ENCODE measurements at regions not wholly inside any gene's neighbourhood (a gene's known extent, or its start where the extent isn't known, plus 50 kb on each side); places are given as distances from the start of the nearest gene placed in this dataset.

DNA sequence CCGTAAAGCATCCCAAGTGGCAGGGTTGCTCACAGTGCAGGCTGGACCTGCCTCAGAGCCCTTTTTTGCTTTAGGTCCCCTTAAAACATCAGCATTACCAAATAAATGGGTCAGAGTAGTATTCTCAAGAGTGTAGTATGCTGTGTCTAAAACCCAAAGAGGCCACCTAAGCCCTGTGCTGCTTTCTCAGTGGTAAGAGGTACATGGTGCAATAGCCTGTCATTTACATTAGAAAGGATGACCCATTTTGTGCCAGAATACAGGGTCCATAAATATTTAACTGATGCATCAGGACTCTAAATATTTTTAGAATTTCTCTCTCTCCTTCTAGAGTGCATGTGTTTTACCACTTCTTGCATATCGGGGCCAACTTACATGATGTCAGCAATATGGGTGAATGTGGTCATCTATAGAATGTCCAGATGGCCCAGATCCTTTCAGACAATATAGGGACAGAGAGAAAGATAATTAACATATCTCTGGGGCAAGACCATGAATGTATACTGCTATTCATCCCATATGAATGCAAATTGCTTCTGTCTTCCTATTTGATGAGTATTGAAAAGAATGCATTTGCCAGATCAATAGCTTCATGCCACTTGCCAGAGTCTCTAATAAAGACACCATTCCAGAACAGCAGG, 329.2 kb downstream of the PMP22 start:
- H3K27ac ChIP-seq (ENCODE audit: low read length), result no peak overlapping the region
- H3K4me1 ChIP-seq (ENCODE audit: control insufficient read depth, insufficient read depth, low read length), result no peaks in the 10 kb centered on the region
- DNase-seq (ENCODE audit: low read depth, low spot score), result no peak
- no peaks in the 10 kb centered on the region for H3K36me3 ChIP-seq (ENCODE audit: control insufficient read depth, insufficient read depth, low read length)
- H3K27me3 ChIP-seq (ENCODE audit: control insufficient read depth, insufficient read depth, low read length), result no peaks in the 10 kb centered on the region
- H3K4me3 ChIP-seq (ENCODE audit: low read length), result no peak overlapping the region
- no CpG with 5 or more reads among the region's 2 CpGs for WGBS (ENCODE audit: insufficient coverage, insufficient read length)
- no peaks in the 10 kb centered on the region for H3K9me3 ChIP-seq (ENCODE audit: control insufficient read depth, insufficient read depth, low read length)

DNA sequence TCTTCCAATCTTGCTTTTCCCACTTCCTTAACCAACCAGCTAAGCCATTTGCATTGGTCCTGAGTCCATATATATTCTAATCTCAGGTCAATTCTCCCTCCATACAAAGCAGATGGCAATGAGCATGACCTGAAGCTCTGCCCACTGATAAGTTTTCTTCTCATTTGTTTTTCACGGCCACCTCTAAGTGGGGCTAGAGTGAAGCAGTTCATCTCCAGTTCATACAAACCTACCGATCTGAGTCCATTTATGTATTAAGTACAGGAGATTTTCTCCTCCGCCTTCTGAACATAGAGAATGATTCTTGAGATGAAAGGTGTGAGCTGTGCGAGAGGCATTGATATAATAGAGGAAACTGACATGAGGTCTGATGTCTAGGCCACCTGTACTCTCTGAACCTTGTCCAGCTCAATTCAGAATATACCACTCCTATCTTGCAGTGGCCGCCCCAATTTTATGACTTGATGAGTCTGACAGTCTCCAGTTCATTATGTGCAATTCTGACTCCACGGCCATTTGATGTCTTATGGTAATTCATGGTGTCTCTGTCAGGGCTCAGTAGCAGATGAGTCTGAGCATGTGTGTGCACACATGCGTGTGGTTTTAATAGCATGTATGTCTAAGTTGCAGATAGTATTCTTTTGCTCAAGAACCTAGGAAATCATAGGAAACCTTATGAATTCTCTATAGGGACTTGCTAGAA, 329.8 kb downstream of the PMP22 start:
- Histone ChIP-seq H3K9me3 (ENCODE audit: control insufficient read depth, insufficient read depth, low read length) (no peaks in the 10 kb centered on the region), H3K36me3 (ENCODE audit: control insufficient read depth, insufficient read depth, low read length) (no peaks in the 10 kb centered on the region), H3K4me1 (ENCODE audit: control insufficient read depth, insufficient read depth, low read length) (no peaks in the 10 kb centered on the region), H3K27me3 (ENCODE audit: control insufficient read depth, insufficient read depth, low read length) (no peaks in the 10 kb centered on the region), H3K27ac (ENCODE audit: low read length) (no peak overlapping the region), H3K4me3 (ENCODE audit: low read length) (no peak overlapping the region)
- DNase-seq (ENCODE audit: low read depth, low spot score), result no peak
- no CpG with 5 or more reads among the region's 7 CpGs for WGBS (ENCODE audit: insufficient coverage, insufficient read length)

DNA sequence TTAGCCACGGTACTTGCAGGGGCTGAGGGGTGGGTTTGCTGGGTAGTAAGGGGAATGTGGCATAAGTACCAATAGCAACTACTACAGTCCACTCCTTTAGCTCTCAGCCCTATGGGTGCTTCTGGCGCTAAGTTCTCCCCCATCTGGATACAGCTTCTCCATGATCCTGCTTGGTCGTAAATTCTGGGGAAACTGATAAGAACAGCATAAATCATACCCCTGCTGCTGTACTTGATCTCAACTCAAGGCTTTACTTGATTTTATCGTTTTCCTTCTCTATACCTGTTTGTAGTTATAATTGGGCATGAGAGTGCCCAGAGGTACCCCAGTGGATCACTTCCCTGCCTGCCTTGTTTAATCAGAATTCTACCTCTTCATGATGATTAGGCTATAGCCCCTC, 331.4 kb downstream of the PMP22 start:
- Histone ChIP-seq H3K4me1 (ENCODE audit: control insufficient read depth, insufficient read depth, low read length) (no peaks in the 10 kb centered on the region), H3K9me3 (ENCODE audit: control insufficient read depth, insufficient read depth, low read length) (no peaks in the 10 kb centered on the region), H3K36me3 (ENCODE audit: control insufficient read depth, insufficient read depth, low read length) (no peaks in the 10 kb centered on the region), H3K27ac (ENCODE audit: low read length) (no peak overlapping the region), H3K27me3 (ENCODE audit: control insufficient read depth, insufficient read depth, low read length) (no peaks in the 10 kb centered on the region), H3K4me3 (ENCODE audit: low read length) (no peak overlapping the region)
- no CpG with 5 or more reads among the region's 4 CpGs for WGBS (ENCODE audit: insufficient coverage, insufficient read length)
- DNase-seq (ENCODE audit: low read depth, low spot score), result no peak

DNA sequence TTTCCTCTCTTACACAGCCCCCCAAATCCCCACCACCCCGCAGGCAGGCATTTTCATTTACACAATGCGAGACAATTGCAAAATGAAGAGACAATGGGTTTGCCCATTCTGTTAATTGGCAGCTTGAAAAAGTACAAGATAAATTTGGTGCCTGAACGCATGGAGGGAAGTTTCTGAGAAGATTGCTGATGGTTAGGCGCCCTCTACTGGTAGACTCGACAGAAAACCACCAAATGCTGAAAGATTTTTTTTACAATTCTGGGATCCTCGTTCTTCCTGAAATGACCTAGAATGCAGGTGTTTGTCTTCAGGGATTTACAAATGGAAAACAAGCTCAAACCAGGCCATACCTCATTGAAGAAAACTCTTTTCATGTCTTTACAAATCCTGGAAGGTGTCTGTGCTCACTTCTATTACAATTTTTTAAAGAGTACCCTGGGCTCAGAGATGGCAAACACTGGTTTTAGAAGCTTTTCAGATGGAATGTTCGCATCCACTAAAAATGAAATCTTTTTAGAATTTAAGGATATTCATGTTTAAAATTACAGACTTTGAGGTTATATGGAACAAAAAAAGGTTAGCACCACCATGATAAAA, 338.5 kb downstream of the PMP22 start:
- H3K27me3 ChIP-seq (ENCODE audit: control insufficient read depth, insufficient read depth, low read length), result no peaks in the 10 kb centered on the region
- H3K4me3 ChIP-seq (ENCODE audit: low read length), result no peak overlapping the region
- WGBS (ENCODE audit: insufficient coverage, insufficient read length), result no CpG with 5 or more reads among the region's 7 CpGs
- no peaks in the 10 kb centered on the region for H3K36me3 ChIP-seq (ENCODE audit: control insufficient read depth, insufficient read depth, low read length)
- no peaks in the 10 kb centered on the region for H3K4me1 ChIP-seq (ENCODE audit: control insufficient read depth, insufficient read depth, low read length)
- no peaks in the 10 kb centered on the region for H3K9me3 ChIP-seq (ENCODE audit: control insufficient read depth, insufficient read depth, low read length)
- peak; percentile 52 for DNase-seq (ENCODE audit: low read depth, low spot score)
- H3K27ac ChIP-seq (ENCODE audit: low read length), result no peak overlapping the region

DNA sequence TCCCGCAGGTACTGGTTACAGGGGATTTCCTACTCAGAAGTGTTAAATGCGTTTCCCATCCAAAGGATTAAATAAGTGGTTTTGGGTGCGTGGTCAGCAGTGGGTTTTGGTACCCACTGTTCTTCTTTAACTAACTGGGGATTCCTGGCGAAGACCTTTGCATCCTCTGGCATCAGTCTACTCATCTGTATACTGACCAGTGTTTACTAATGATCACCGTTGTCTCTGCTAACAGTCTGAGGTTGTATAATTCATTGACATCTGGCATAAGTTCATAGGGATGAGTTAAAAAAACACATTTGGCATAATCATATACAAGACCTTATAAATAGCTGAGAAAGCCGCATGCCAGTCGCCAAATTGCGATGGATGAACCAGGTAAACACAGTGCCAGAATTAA, 339.1 kb downstream of the PMP22 start:
- no peak overlapping the region for H3K27ac ChIP-seq (ENCODE audit: low read length)
- no peaks in the 10 kb centered on the region for H3K9me3 ChIP-seq (ENCODE audit: control insufficient read depth, insufficient read depth, low read length)
- H3K27me3 ChIP-seq (ENCODE audit: control insufficient read depth, insufficient read depth, low read length), result no peaks in the 10 kb centered on the region
- no CpG with 5 or more reads among the region's 8 CpGs for WGBS (ENCODE audit: insufficient coverage, insufficient read length)
- no peak overlapping the region for H3K4me3 ChIP-seq (ENCODE audit: low read length)
- no peaks in the 10 kb centered on the region for H3K4me1 ChIP-seq (ENCODE audit: control insufficient read depth, insufficient read depth, low read length)
- H3K36me3 ChIP-seq (ENCODE audit: control insufficient read depth, insufficient read depth, low read length), result no peaks in the 10 kb centered on the region
- DNase-seq (ENCODE audit: low read depth, low spot score), result no peak

DNA sequence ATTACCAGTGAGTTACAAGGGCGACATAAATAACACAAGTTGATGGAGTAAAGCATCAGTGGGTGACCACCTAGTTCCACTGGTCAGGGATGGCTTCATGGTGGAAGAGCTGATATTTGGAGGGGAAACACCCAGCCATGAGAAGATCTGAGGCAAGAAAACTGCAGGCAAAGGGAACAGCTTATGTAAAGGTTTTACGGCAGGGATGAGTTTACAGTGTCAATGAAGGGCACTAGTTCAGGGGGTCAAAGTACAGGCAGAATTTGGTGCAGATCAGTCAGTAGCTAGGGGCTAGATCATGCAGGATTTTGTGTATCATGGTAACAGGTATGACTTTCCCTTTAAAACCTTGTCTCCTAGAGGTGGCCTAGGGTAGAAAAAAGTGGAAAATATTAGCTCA, 339.6 kb downstream of the PMP22 start:
- Histone ChIP-seq H3K27me3 (ENCODE audit: control insufficient read depth, insufficient read depth, low read length) (no peaks in the 10 kb centered on the region), H3K9me3 (ENCODE audit: control insufficient read depth, insufficient read depth, low read length) (no peaks in the 10 kb centered on the region), H3K4me1 (ENCODE audit: control insufficient read depth, insufficient read depth, low read length) (no peaks in the 10 kb centered on the region), H3K36me3 (ENCODE audit: control insufficient read depth, insufficient read depth, low read length) (no peaks in the 10 kb centered on the region), H3K27ac (ENCODE audit: low read length) (no peak overlapping the region), H3K4me3 (ENCODE audit: low read length) (no peak overlapping the region)
- no peak for DNase-seq (ENCODE audit: low read depth, low spot score)
- WGBS (ENCODE audit: insufficient coverage, insufficient read length), result no CpG with 5 or more reads among the region's 2 CpGs

DNA sequence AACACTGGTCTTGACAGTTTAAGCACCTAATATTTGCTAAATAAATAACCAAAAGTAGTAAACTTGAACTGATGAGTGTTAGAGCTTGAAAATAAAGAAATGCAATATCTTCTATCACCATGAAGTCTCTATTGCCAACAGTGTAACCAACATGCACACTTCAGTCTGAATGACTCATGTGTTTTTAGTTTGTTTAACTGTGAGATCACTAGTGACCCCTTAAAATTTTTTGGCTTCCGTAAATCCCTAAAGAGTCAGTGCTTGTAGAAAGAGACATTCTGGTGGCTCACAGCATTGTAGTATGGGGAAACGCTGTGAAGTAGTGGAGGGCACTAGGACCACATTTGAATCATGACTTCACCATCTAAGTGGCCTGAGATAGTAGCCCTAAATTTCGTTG, 341.1 kb downstream of the PMP22 start:
- Histone ChIP-seq H3K27ac (ENCODE audit: low read length) (no peak overlapping the region), H3K9me3 (ENCODE audit: control insufficient read depth, insufficient read depth, low read length) (no peaks in the 10 kb centered on the region), H3K4me3 (ENCODE audit: low read length) (no peak overlapping the region), H3K27me3 (ENCODE audit: control insufficient read depth, insufficient read depth, low read length) (no peaks in the 10 kb centered on the region), H3K36me3 (ENCODE audit: control insufficient read depth, insufficient read depth, low read length) (no peaks in the 10 kb centered on the region), H3K4me1 (ENCODE audit: control insufficient read depth, insufficient read depth, low read length) (peaks cover 2% of the 10 kb centered on the region; the same call in 1 of the 2 replicates)
- no CpG with 5 or more reads among the region's 3 CpGs for WGBS (ENCODE audit: insufficient coverage, insufficient read length)
- DNase-seq (ENCODE audit: low read depth, low spot score), result no peak

DNA sequence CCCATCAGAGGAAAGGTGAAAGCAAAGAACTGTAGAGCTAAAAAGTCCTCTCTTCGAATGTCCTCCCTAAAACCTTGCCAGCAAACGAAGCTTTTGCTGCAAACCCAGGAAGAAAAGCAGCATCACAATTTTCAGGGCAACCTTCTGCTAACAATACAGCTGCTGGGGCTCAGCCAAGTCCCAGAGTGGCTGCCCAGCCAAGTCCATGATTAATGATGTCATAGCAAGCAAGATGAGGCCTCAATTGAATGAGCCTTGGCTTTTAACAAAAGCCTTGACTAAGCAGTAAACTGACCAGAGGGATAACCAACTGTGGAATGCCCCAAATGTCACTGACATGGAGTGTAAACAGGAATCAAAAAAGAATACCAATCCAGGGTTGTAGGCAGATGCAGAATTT, 342.7 kb downstream of the PMP22 start:
- Histone ChIP-seq H3K9me3 (ENCODE audit: control insufficient read depth, insufficient read depth, low read length) (no peaks in the 10 kb centered on the region), H3K27me3 (ENCODE audit: control insufficient read depth, insufficient read depth, low read length) (no peaks in the 10 kb centered on the region), H3K36me3 (ENCODE audit: control insufficient read depth, insufficient read depth, low read length) (no peaks in the 10 kb centered on the region), H3K4me1 (ENCODE audit: control insufficient read depth, insufficient read depth, low read length) (peaks cover 3% of the 10 kb centered on the region; the same call in 1 of the 2 replicates), H3K4me3 (ENCODE audit: low read length) (no peak overlapping the region), H3K27ac (ENCODE audit: low read length) (no peak overlapping the region)
- WGBS (ENCODE audit: insufficient coverage, insufficient read length), result no CpG with 5 or more reads among the region's 2 CpGs
- no peak for DNase-seq (ENCODE audit: low read depth, low spot score)

DNA sequence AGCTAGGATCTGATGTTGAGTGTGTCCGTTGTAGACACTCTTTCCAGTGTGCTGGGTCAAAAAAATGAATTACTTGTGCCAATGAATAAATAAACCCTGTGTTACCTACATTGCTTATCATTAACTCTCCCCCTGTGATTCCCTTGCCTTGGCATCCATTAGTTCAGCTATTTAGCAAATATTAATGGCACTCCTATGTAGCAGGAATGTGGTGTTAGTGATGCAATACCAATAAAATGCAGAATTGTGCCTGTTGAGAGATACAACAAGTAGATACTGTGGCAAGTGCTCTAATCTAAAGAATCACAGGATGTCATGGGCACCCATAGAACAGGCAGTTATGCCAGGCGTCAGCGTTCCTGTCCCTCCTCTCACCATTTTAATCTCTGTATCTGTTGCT, 343.2 kb downstream of the PMP22 start:
- no peak overlapping the region for H3K27ac ChIP-seq (ENCODE audit: low read length)
- no CpG with 5 or more reads among the region's 3 CpGs for WGBS (ENCODE audit: insufficient coverage, insufficient read length)

DNA sequence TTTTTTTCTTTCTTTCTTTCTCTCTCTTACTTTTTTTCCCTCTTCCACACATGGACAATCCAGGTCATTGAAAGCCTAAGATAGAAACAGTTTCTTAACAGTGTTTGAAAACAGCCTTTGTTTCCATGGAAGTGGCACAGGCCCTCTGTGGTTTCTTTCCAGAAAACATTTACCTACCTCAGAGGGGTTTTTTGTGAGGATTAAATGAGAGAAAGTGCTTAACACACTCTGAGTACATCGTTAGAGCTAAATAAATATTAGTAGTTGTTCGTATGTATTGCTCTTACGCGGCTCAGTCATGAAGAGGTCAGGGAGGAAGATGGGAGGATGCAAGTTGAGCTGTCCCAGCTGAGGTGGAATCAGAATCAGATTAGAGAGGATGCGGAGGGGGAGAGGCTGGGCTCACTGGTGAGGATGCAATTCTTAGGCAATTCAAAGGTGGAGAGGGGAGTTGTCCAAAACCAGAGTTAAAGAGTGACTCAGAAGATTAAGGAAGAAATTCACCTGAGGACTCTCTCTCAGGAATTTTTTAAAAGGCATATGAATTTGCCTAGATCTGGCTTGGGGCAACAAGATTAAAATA, 345.4 kb downstream of the PMP22 start:
- H3K27ac ChIP-seq (ENCODE audit: low read length), result no peak overlapping the region
- no CpG with 5 or more reads among the region's 5 CpGs for WGBS (ENCODE audit: insufficient coverage, insufficient read length)
- H3K4me3 ChIP-seq (ENCODE audit: low read length), result no peak overlapping the region
- no peaks in the 10 kb centered on the region for H3K27me3 ChIP-seq (ENCODE audit: control insufficient read depth, insufficient read depth, low read length)
- H3K9me3 ChIP-seq (ENCODE audit: control insufficient read depth, insufficient read depth, low read length), result no peaks in the 10 kb centered on the region
- DNase-seq (ENCODE audit: low read depth, low spot score), result no peak
- H3K36me3 ChIP-seq (ENCODE audit: control insufficient read depth, insufficient read depth, low read length), result no peaks in the 10 kb centered on the region
- H3K4me1 ChIP-seq (ENCODE audit: control insufficient read depth, insufficient read depth, low read length), result peaks cover 3% of the 10 kb centered on the region; the same call in 1 of the 2 replicates

More for the DNA sequence above, 343.2 kb downstream of the PMP22 start:
- DNase-seq (ENCODE audit: low read depth, low spot score), result no peak
- Histone ChIP-seq H3K27me3 (ENCODE audit: control insufficient read depth, insufficient read depth, low read length) (no peaks in the 10 kb centered on the region), H3K9me3 (ENCODE audit: control insufficient read depth, insufficient read depth, low read length) (no peaks in the 10 kb centered on the region), H3K4me3 (ENCODE audit: low read length) (no peak overlapping the region), H3K4me1 (ENCODE audit: control insufficient read depth, insufficient read depth, low read length) (peaks cover 3% of the 10 kb centered on the region; the same call in 1 of the 2 replicates), H3K36me3 (ENCODE audit: control insufficient read depth, insufficient read depth, low read length) (no peaks in the 10 kb centered on the region)

Data from iPS DF 6.9 (cell line).